GM21529 (cell line): ENCODE measurements at regions not wholly inside any gene's neighbourhood (a gene's known extent, or its start where the extent isn't known, plus 50 kb on each side); places are given as distances from the start of the nearest gene placed in this dataset.
"Not testable (repeated sequence)": the region's sequence is repeated elsewhere in the genome, so short reads cannot be mapped to it uniquely, and the experiment has no call there.

Experiments used
- ATAC-seq: cut with Tn5 transposase; IDR thresholded peaks from one replicate; pipeline ENCODE4 v1.9.1; 2021; ENCODE audit not compliant: unreplicated experiment

DNA sequence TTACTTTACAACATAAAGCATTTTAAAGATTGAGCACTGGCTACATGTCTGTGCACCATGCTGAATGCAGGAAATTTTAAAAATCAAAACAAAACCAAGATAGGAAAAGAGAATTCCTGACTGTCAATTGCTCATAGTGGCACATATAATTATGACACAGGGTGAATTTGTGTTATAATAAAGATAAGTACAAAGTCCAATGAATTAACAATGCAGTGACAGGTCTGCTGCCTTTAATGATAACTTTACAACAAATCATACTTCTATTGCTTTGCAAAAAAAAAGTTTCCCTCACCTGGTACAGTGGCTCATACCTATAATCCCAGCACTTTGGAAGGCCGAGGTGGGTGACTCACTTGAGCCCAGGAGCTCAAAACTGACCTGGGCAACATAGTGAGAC lies 93.8 kb upstream of the OSBPL8 start:
- ATAC-seq = no peak

DNA sequence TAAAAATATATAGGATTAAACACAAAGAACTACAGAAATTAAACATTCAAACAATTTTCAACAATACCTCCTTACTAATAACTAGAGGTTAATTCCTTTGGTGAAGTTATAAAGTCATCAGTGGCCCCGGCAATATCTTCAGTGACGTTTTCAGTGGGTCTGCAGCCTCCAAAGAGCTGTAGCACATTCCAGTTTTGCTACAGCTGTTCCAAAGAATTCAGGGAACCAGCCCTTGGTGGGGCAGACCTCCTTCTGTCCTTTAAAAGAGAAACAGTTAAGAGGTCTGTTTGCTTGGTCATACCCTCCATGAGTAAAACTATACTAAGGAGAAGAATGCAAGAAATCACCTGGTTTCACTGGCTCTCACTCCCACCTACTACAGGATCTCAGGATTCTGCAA lies 99.2 kb upstream of the ZDHHC17 start:
- ATAC-seq = no peak

DNA sequence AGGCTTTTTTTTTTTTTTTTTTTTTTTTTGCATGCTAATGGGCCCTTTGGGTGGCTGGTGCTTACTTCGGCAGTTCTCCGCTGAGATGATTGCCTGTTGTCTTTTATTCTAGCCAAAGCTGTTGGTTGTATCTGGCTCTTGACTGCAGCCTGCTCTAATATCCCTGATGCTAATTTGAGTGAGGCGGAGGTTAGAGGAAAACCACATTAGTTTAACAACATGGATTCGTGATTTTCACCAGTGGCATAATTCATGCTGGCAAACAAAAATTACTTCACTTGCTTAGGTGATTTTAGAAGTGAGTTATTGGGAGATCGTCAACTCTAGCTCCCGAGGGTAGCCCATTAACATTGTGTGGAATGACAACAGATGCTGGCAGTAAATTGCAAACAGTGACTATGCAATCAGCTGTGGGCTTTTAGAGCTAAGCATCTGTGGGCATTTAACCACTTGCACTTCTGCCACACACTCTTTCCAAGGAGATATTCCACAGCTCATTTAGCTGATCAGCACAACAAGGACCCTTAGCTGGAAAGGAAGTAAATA lies 97.6 kb upstream of the ZDHHC17 start:
- no peak for ATAC-seq

DNA sequence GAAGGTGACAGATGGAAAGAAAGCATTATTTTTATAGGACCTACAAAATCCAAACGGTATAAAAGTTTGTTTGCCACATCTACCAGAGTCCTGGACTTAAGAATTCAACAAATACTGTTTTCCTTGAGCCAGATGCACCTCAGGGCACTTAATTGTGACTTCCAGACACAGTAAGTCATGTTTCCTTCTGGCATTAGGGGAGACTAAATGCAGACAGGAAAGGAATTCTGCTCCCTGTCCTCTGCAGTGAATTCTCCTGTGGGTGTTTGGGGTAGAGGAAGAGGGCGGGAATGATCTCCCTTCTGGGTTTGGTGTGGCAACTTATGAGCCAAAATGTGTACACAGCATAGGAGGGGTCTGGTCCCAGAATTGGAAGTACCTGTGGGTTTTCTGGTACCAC lies 93.9 kb upstream of the ZDHHC17 start:
- ATAC-seq = no peak

DNA sequence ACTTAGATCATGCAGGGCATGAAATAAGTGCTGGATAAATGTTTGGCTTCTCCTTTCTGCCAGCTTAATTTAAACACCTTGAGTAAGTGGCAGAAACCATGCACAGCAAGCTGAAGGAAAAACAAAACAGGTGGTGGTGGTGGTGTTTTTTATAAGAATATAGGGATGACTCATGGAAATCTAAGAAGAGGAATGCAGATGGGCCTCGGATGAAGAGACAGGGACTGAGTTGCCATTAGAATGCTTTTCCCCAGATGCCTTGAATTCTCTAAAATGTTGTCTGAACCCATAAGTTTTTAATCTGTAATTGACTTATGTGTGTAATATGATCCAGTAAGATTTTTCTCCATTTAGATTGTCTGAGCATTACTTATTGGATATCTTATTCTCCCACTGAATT lies 93.1 kb upstream of the ZDHHC17 start:
- ATAC-seq = no peak

DNA sequence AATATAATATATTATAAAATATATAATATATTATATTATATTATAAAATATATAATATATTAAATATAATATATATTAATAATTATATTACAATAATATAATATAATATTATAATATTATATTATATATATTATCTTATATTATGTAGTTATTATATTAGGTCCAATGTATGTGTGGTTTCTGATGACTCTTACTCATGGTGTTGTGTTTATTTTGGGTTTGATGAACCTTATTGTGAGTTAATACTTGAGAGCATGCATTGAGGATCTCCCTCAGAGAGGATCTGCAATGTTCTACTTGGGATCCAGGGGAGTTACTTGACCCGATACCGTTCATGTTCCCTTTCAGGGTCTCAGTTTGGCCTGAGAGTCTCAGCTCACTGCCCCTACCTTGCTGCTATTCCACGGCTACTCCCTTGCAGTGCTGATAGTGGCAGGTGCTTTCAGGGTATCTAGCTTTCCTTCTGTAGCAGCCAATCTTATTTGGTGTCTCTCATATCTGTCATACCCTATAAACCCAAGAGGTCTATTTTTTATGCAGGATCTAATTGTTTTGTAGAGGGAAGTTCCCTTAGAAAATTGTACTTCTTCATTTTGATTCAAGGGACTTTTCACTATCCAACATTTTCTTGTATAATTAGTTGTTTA lies 89.1 kb upstream of the ZDHHC17 start:
- no peak for ATAC-seq

DNA sequence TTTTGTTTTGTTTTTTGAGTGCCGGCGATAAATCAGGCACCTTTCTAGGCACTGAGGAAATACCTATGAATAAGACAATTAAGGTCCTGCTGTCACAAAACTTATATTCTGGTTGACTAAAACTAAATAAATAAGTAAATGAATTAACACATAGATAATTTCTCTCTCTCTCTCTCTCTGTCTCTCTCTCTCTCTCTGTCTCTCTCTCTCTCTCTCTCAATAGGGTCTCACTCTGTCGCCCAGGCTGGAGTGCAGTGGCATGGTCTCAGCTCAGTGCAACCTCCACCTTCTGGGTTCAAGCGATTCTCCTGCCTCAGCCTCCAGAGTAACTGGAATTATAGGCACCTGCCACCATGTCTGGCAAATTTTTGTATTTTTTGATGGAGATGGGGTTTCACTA lies 87.7 kb upstream of the ZDHHC17 start:
- not testable (repeated sequence) for ATAC-seq

DNA sequence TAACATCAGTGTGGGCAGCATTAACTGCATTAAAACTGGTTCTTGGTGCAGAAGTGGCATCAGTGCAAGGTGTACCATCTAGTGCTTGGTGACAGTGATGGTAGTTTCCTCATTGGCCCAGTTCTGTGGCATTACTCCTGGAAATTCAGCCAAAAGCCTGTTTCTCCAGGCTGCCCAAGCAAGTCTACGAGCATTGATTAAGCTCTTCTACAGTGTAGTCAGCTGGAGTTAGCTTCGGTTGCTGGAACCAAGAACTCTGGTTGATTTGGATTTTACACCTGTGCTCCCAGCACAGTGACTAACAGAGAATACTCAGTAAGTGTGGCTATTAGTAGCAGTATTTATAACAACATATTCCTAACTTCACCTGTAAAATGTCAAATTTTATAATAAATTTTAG lies 84.9 kb upstream of the ZDHHC17 start:
- ATAC-seq = no peak

DNA sequence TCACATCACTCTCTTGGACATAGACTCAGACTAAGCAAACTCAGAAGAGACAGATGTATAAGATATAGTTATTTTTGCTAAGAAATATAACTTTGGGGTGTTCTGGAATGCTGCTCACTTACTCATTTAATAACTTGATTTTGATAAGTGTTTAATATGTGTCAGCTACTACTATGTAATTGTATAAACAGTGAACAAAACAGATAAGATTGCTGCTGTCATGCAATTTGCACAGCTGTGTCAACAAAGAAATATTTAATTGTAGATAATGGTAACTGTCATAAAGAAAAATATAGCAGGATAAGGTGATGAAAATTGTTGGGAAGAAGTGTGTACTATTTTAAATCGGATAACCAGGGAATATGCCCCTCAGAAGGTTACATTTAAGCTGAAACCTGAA lies 84.1 kb upstream of the ZDHHC17 start:
- ATAC-seq = no peak

DNA sequence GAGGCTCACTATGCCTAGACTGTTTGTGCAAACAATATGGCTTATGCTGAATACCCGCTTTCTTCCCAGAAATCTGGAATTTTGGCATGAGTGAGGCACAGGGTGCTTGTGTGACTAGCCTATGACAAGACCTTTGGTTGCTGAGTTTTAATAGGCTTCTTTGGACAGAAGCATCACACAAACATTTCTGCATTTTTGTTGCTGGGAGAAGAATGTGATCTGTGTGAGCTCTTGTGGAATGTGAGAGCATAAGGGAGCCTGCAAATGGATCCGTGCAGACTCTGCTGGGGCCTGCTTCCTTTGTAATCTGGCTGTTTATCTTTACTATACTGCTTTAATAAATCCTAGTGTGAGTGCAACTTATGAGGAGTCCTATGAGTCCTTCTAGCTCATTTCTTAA lies 83.0 kb upstream of the ZDHHC17 start:
- no peak for ATAC-seq

DNA sequence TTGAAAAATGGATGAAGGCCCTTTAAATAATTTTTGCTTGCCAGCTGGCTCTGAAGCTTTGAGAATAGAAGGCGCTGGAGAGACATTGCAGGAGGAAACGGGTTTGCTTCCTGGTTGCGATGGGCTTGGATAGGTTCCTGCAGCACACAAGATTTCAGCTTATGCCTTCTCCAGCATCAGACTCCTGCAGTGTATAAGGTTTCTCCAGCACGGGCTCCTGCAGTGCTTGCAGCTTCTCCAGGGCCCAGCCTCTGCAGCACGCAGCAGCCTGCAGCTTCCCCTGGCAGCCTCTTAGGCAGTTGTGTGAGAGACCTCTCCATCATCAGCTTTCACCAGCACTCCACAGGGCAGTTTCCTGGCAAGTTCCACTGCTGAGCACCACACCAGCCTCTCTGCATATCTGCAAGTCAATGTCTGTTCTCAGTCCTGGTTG lies 78.7 kb upstream of the ZDHHC17 start:
- no peak for ATAC-seq

DNA sequence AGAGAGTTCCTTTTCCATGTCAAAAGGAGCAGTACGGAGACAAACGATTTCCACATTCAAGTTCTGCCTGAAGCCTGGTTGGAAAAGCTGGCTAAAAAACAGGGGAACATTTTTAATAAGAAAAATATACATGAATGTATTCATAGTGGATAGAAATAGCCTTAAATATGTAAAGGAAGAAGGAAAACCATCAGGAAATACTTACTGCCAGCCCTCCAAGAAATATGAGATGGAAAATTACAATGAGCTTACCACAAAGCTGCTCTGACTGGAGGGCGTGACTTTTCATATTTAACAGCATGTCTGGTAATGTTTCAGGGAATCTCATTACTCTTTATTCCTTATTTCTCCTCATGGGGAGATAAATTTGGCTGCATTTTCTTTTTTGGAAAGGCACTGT lies 75.9 kb upstream of the ZDHHC17 start:
- no peak for ATAC-seq

DNA sequence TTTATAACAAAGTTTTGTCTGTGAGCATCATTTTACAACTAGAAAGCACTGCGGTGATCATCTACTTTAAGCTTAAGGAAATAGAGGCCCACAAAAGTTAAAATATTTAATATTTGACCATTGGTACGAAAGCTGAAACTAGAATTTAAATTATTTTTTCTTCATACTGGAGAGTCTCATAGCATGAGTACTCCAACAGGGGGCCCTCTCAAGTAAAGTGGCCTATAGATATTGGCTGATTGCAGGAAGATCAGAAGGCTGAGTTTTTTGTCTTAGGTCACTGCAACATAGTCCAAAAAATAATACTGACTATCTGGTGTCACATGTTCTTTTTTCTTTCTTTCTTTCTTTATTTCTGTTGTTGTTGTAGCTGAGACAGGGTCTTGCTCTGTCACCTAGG lies 75.3 kb upstream of the ZDHHC17 start:
- no peak for ATAC-seq

DNA sequence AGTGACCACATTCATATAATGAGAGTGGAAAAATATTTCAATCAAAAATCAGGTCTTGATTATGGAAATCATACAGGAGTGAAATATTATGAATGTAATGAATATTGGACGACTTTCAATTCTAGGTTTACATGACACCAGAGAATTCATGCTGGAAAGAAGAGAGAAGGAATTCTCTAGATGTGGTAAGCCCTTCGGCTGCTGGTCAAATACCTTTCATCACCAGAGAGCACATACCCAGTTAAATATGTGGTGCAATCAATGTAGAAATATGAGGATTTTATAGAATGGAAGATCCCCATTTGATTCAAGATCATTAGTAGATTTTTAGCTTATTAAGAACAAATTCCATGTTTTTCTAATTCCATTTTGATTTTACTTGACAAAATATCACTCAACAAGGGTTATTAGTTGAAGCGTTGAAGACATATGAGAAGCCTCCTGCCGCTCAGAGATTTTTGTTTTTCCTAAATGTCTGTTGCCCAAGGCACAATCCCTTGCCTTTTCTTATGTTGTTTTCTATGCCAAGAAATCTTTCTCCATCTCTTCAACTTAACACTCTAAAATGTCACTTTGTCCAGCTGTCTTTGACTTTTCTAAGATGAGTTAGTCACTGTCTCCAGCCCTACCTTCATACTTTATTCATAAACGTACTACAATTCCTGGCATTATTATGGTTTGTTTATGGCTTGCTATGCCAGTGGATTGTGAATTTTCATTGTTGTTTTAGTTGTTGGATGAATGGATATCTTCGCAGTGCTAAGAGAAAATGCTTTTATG lies 72.8 kb upstream of the ZDHHC17 start:
- ATAC-seq = no peak

DNA sequence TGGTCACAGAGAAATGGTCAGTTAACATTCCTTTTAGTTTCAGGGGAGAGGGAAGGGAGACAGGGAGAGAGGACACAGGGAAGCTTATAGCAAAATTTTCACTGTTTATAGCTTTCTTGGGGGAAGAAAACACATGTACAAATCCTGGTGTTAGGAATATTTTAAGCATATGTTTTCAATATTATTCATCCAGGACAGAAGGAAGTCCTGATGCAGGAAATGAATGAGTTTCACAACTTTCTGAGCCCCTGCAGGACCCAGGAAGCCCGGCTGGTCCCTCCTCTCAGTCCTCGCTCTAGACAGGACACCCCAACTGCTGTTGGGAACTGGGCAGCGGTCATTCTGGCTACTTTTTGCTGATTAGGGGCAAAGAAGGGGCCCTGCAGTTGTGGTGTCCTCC lies 71.1 kb upstream of the ZDHHC17 start:
- ATAC-seq = no peak

DNA sequence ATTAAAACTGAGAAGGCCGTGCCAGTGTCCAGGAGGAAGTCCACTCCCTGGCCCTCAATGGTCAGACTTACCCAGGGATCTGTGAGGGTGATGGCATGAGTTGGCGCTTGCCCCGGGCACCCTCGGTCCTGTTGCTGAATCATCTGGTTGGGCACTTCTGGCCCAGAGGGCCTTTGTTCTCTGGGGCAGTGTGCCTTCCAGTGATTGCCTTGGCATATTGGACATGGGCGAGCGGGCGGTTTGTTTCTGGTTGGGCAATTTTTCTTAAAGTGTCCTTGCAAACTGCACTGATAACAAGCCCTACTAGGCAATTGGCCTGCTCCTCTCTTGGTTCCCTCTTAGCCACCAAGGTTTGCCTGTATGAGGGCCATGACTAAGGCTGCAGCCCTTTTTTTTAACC lies 69.5 kb upstream of the ZDHHC17 start:
- no peak for ATAC-seq

DNA sequence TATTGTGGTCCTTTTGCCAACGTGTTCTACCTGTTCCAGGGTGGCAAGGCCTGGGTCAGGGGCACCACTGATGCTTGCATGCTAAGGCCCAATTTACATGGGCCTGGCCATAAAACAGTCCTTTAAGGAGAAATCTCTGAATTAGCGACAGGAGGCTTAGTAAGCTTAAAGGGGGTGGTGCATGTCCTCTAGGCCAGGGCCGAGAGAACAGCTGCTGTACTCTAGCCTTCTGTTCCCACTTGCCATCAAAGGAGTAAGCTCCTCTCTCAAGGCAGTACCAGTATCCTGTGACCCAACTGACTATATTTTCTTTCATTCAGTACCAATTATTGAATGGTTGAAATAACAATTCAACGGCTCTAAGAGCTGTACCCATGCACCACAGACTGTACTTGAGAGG lies 67.7 kb upstream of the ZDHHC17 start:
- no peak for ATAC-seq

DNA sequence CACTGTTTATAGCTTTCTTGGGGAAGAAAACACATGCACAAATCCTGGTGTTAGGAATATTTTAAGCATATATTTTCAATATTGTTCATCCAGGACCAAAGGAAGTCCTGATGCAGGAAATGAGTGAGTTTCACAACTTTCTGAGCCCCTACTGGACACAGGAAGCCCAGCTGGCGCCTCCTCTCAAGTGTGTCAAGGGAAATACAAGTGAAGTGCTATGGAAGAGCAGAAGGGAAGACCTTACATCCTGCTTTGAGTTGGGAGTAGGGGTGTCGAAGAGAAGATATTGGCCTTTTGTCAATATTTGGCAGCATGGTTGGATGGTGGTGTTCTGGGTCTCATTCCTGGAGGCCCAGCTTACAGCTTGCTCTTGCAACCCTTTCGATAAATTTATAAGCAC lies 66.1 kb upstream of the ZDHHC17 start:
- no peak for ATAC-seq

DNA sequence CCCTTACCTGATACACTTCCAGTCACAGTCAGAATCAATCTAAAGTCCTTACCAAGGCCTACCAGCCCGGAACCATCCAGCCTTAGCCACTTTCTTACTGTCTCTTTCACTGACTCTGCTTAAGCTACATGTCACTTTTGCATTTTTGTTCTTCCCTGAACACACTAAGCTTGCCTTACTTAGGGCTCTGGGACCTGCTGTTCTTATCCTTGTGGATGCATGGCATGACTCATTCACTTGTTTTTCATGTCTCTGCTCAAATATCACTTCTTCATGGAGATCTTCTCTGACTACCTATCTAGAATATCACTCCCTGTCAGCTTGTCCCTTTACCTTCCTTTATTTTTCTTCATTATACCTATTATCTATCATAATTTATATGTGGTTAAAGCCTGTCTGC lies 65.6 kb upstream of the ZDHHC17 start:
- ATAC-seq = no peak

DNA sequence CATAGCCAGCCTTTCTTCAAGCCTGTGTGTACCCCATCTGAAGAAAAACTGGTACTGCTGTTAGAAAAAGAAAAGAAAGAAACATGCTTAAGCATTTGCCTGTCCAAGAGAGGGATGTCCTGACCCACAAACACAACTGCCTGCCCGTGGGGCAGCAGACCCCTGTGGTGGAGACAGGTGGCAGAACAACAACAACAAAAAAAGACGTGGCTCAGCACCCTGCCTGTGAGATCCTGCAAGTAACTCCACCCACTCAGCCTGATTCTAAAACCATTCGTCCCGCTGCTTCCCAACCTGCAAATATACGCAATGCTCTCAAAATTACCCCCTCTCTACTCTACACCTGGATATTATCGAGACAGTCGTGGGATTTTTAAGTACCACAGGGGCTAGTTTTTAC lies 64.9 kb upstream of the ZDHHC17 start:
- no peak for ATAC-seq

DNA sequence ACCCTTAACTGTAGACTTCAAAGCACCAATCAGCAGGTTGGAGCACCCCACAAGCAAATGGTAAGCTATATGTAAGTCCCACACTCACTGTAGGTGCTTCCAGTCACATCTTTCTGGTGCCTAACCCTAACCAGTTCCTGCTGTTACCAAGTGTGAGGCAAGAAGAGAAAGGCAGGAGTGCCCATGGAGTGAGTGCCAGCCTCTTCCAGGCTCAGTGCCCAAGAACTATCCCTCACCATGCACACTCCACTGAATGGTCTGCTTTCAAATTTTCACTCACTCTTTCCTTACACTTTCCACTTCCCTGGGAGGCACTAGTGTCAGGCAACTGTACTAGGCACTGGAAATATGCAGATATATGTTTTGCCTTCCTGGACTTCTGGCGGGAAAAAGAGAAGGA lies 62.2 kb upstream of the ZDHHC17 start:
- no peak for ATAC-seq

DNA sequence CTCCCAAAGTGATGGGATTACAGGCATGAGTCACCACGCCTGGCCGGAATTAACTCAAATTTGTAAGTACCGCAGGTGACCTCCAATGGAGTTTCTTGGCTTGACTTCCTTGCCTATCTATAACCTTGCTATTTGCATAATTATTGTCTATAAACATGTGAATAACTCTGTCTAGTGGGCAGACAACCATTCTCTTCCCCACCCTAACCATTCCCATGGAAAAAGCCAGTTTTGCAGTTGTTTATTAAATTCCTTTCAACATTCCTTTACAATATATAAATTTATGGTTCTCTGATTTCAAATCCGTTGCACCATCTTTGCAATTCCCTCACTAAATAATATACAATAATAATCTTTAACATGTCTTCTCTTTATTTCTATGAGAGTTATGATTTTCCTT lies 61.0 kb upstream of the ZDHHC17 start:
- ATAC-seq = no peak

DNA sequence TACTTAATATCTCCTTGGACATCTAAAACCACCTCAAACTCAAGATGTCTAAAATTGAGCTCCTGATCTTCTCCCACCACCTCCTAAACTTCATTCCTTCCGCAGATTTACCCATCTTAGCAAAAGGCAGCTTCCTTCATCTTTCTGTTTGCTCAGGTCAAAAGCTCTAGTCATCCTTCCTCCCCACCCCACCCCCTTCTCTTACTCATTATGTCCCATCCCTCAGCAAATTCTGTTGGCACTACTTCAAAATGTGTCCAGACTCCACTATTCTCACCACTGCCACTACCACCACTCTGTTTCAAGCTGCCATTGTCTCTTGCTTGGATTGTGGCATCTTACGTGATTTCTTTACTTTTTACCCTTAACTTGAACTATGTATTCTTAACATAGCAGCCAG lies 59.2 kb upstream of the ZDHHC17 start:
- no peak for ATAC-seq
